Central memory CD8-positive, alpha-beta T cell (primary cell): ENCODE measurements at regions not wholly inside any gene's neighbourhood (a gene's known extent, or its start where the extent isn't known, plus 50 kb on each side); places are given as distances from the start of the nearest gene placed in this dataset.
A peak's percentile ranks its signal among the peaks of the same experiment; 100 is the strongest.

Source experiments
- ATAC-seq: fragments of 150-1000 bp; cut with Tn5 transposase; replicated peaks from 2 replicates; pipeline ENCODE4 v1.10.0; 2022; ENCODE audit warnings: mild to moderate bottlenecking, moderate FRiP score, moderate number of reproducible peaks; ENCODE audit not compliant: poor library complexity, severe bottlenecking; ENCODE audit errors: extremely low read depth
- DNase-seq, 2 donors: peaks; one replicate each; pipeline ENCODE4 v3.0.0; 2021; ENCODE audit warnings: low spot score in 2 of 2
- H3K27ac Mint-ChIP-seq: one replicate; pipeline ENCODE4 v1.8.0; 2022; ENCODE audit warnings: low read depth, mild to moderate bottlenecking, moderate library complexity, mixed read lengths
- H3K27me3 Mint-ChIP-seq: one replicate; pipeline ENCODE4 v1.8.0; 2022; ENCODE audit warnings: mixed read lengths
- H3K36me3 Mint-ChIP-seq: one replicate; pipeline ENCODE4 v1.8.0; 2022; ENCODE audit warnings: mild to moderate bottlenecking, moderate library complexity, mixed read lengths; ENCODE audit not compliant: insufficient read depth
- H3K4me1 Mint-ChIP-seq: one replicate; pipeline ENCODE4 v1.8.0; 2022; ENCODE audit warnings: mixed read lengths
- H3K4me3 Mint-ChIP-seq: one replicate; pipeline ENCODE4 v1.8.0; 2022; ENCODE audit warnings: mild to moderate bottlenecking, moderate library complexity, mixed read lengths
- H3K9me3 Mint-ChIP-seq: one replicate; pipeline ENCODE4 v1.8.0; 2022; ENCODE audit warnings: mixed read lengths

GRCh38 chr21:14693997-14694396, 147.9 kb upstream of the SAMSN1 start:
- ATAC-seq, result no peak
- Mint-ChIP-seq H3K9me3 (no peaks in the 10 kb centered on the region), H3K27me3 (no peaks in the 10 kb centered on the region), H3K4me3 (no peak overlapping the region), H3K36me3 (no peaks in the 10 kb centered on the region), H3K27ac (no peak overlapping the region), H3K4me1 (no peaks in the 10 kb centered on the region)
- no peak for DNase-seq

- Mint-ChIP-seq H3K4me3 (no peak overlapping the region), H3K4me1 (peaks cover 5% of the 10 kb centered on the region), H3K27me3 (no peaks in the 10 kb centered on the region), H3K27ac (no peak overlapping the region), H3K36me3 (no peaks in the 10 kb centered on the region), H3K9me3 (no peaks in the 10 kb centered on the region)
- DNase-seq, result no peak
- no peak for ATAC-seq
Observed at GRCh38 chr21:14691914-14692313, 145.8 kb upstream of the SAMSN1 start.

GRCh38 chr21:14690886-14691285, 144.8 kb upstream of the SAMSN1 start:
- H3K4me3 Mint-ChIP-seq, result no peak overlapping the region
- peaks cover 13% of the 10 kb centered on the region for H3K4me1 Mint-ChIP-seq
- no peaks in the 10 kb centered on the region for H3K27me3 Mint-ChIP-seq
- ATAC-seq (no peak), DNase-seq (no peak)
- H3K9me3 Mint-ChIP-seq, result no peaks in the 10 kb centered on the region
- H3K27ac Mint-ChIP-seq, result no peak overlapping the region
- no peaks in the 10 kb centered on the region for H3K36me3 Mint-ChIP-seq

GRCh38 chr21:14688936-14689335, 142.8 kb upstream of the SAMSN1 start:
- ATAC-seq (no peak), DNase-seq (no peak)
- Mint-ChIP-seq H3K27me3 (no peaks in the 10 kb centered on the region), H3K36me3 (no peaks in the 10 kb centered on the region), H3K27ac (no peak overlapping the region), H3K4me1 (peaks cover 13% of the 10 kb centered on the region), H3K9me3 (no peaks in the 10 kb centered on the region), H3K4me3 (no peak overlapping the region)

- DNase-seq, result no peak
- Mint-ChIP-seq H3K4me1 (peaks cover 16% of the 10 kb centered on the region), H3K9me3 (no peaks in the 10 kb centered on the region), H3K27me3 (no peaks in the 10 kb centered on the region), H3K4me3 (no peak overlapping the region), H3K27ac (no peak overlapping the region), H3K36me3 (no peaks in the 10 kb centered on the region)
- no peak for ATAC-seq
Observed at GRCh38 chr21:14688412-14688811, 142.3 kb upstream of the SAMSN1 start.

- peak overlapping the region; percentile 67 for H3K27ac Mint-ChIP-seq
- H3K27me3 Mint-ChIP-seq, result no peaks in the 10 kb centered on the region
- no peaks in the 10 kb centered on the region for H3K9me3 Mint-ChIP-seq
- ATAC-seq (peak; percentile 11), DNase-seq (no peak)
- no peak overlapping the region for H3K4me3 Mint-ChIP-seq
- no peaks in the 10 kb centered on the region for H3K36me3 Mint-ChIP-seq
- peaks cover 23% of the 10 kb centered on the region for H3K4me1 Mint-ChIP-seq
Observed at GRCh38 chr21:14687268-14687625, 141.1 kb upstream of the SAMSN1 start.

- Mint-ChIP-seq H3K4me3 (peak overlapping the region; percentile 6), H3K27ac (peak overlapping the region; percentile 67), H3K9me3 (no peaks in the 10 kb centered on the region), H3K36me3 (no peaks in the 10 kb centered on the region), H3K27me3 (no peaks in the 10 kb centered on the region), H3K4me1 (peaks cover 23% of the 10 kb centered on the region)
- ATAC-seq (peak; percentile 85), DNase-seq (no peak)
Observed at GRCh38 chr21:14686466-14687267, 140.6 kb upstream of the SAMSN1 start.

GRCh38 chr21:14685568-14685967, 139.5 kb upstream of the SAMSN1 start:
- no peaks in the 10 kb centered on the region for H3K27me3 Mint-ChIP-seq
- no peaks in the 10 kb centered on the region for H3K36me3 Mint-ChIP-seq
- no peaks in the 10 kb centered on the region for H3K9me3 Mint-ChIP-seq
- no peak for ATAC-seq
- no peak overlapping the region for H3K27ac Mint-ChIP-seq
- H3K4me1 Mint-ChIP-seq, result peaks cover 23% of the 10 kb centered on the region
- H3K4me3 Mint-ChIP-seq, result no peak overlapping the region
- DNase-seq, result no peak

- Mint-ChIP-seq H3K36me3 (no peaks in the 10 kb centered on the region), H3K9me3 (no peaks in the 10 kb centered on the region), H3K27ac (no peak overlapping the region), H3K4me1 (peaks cover 23% of the 10 kb centered on the region), H3K4me3 (no peak overlapping the region), H3K27me3 (no peaks in the 10 kb centered on the region)
- ATAC-seq, result no peak
- DNase-seq, result no peak
Observed at GRCh38 chr21:14684071-14684470, 138.0 kb upstream of the SAMSN1 start.

- Mint-ChIP-seq H3K36me3 (no peaks in the 10 kb centered on the region), H3K4me1 (peaks cover 27% of the 10 kb centered on the region), H3K27me3 (no peaks in the 10 kb centered on the region), H3K4me3 (no peak overlapping the region), H3K9me3 (no peaks in the 10 kb centered on the region), H3K27ac (peak overlapping the region; percentile 78)
- ATAC-seq (no peak), DNase-seq (no peak)
Observed at GRCh38 chr21:14683063-14683462, 136.9 kb upstream of the SAMSN1 start.

GRCh38 chr21:14678973-14679574, 133.0 kb upstream of the SAMSN1 start:
- H3K36me3 Mint-ChIP-seq, result peaks cover 5% of the 10 kb centered on the region
- no peak overlapping the region for H3K27ac Mint-ChIP-seq
- no peak overlapping the region for H3K4me3 Mint-ChIP-seq

GRCh38 chr21:14677639-14678179, 131.6 kb upstream of the SAMSN1 start:
- no peak overlapping the region for H3K4me3 Mint-ChIP-seq
- peaks cover 10% of the 10 kb centered on the region for H3K9me3 Mint-ChIP-seq
- H3K36me3 Mint-ChIP-seq, result peaks cover 5% of the 10 kb centered on the region
- ATAC-seq (no peak), DNase-seq (no peak)
- H3K27ac Mint-ChIP-seq, result peak overlapping the region; percentile 98
- peaks cover 30% of the 10 kb centered on the region for H3K4me1 Mint-ChIP-seq
- no peaks in the 10 kb centered on the region for H3K27me3 Mint-ChIP-seq

More at GRCh38 chr21:14678973-14679574, 133.0 kb upstream of the SAMSN1 start:
- DNase-seq (no peak), ATAC-seq (no peak)
- H3K27me3 Mint-ChIP-seq, result no peaks in the 10 kb centered on the region
- H3K4me1 Mint-ChIP-seq, result peaks cover 39% of the 10 kb centered on the region
- peaks cover 10% of the 10 kb centered on the region for H3K9me3 Mint-ChIP-seq

GRCh38 chr21:14677013-14677412, 130.9 kb upstream of the SAMSN1 start:
- DNase-seq, result no peak
- Mint-ChIP-seq H3K27me3 (no peaks in the 10 kb centered on the region), H3K36me3 (peaks cover 5% of the 10 kb centered on the region), H3K27ac (peak overlapping the region; percentile 98), H3K4me1 (peaks cover 30% of the 10 kb centered on the region), H3K4me3 (peak overlapping the region; percentile 60), H3K9me3 (peaks cover 10% of the 10 kb centered on the region)
- no peak for ATAC-seq
